HG03135 (cell line): ENCODE measurements at regions not wholly inside any gene's neighbourhood (a gene's known extent, or its start where the extent isn't known, plus 50 kb on each side); places are given as distances from the start of the nearest gene placed in this dataset.

ENCODE experiments used
- ATAC-seq: cut with Tn5 transposase; IDR thresholded peaks from one replicate; pipeline ENCODE4 v1.9.1; 2021; ENCODE audit warnings: mild to moderate bottlenecking, moderate library complexity; ENCODE audit not compliant: unreplicated experiment

DNA sequence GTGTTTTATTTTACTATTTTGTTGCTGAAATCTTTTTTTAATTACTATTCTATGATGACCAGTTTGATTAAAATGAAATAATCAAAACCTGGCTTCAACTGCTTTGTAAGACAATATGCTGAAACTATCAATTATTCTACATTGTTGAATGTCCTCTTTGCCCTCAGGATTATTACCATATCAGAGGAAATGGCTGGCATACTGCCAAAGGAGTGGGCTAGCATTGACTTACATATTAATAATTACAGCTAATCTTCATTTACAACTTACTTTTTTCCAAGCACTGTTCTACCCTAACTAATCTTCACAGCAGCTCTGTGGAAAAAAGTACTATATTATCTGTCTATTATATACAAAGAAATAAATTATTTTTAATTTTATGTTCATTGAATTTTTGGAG lies 560.5 kb downstream of the BCKDHB start:
- no peak for ATAC-seq

DNA sequence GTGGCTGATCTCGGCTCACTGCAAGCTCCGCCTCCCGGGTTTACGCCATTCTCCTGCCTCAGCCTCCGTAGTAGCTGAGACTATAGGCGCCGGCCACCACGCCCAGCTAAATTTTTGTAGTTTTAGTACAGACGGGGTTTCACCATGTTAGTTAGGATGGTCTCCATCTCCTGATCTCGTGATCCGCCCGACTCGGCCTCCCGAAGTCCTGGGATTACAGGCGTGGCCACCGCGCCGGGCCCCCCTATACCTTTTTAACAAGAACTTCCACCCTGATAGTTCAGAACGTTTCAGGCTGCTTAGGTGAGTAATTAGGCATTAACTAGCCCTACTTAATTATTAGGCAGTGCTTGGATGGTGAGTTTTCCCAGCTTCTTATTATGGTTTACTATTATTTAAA lies 552.5 kb downstream of the BCKDHB start:
- no peak for ATAC-seq

DNA sequence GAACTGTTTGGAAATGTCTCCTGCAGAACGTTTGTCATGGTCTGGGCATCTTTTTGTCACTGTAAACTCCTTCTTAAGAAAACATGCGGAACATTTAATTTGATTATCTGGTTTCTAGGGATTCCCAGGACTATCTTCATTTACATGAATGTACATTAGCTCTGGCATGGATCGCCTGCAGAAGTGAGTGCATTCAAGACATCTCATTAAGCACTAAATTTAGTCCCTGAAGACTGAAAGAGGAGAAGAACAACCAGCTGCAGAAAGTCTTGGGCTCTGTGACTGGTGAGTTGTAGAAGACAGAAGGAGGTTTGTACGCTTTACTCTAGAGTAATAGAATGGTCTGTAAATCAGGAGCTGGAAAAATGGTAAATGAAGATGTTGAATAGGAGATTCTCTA lies 540.7 kb downstream of the BCKDHB start:
- ATAC-seq, result no peak

DNA sequence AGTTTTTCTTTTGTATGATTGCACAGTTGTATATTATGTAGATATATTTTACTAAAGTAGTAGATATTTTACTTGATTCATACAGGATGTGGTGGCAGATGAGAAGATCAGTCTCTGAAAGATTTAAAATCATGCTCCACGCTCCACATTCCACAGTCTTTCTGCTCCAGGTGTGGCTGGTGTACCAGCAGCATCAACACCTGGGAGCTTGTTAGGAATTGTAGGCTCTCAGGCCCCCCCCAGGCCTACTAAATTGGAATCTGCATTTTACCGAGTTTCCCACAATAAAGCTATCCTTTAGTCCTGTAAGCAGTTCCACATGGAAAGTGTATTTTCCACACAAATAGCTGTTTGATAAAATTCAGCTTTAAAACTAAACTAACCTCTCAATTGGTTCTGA lies 537.4 kb downstream of the BCKDHB start:
- ATAC-seq, result no peak

DNA sequence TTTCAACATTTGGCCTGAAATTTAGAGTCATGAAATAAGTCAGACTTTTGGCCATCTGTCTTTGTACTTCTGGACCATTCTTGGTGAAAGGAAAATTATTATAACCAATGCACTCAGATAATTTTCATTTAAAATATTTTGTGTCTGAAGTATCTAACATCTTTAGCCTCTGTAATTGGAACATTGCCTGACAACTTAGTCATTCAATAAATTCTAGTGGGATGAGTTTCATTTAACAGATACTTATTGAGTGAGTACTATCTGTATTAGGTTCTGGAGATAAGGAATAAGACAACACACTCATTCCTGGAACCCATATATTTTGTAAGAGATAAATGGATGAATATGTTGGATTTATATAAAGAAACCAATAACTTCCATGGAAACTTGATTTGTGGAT lies 536.0 kb downstream of the BCKDHB start:
- ATAC-seq, result no peak

DNA sequence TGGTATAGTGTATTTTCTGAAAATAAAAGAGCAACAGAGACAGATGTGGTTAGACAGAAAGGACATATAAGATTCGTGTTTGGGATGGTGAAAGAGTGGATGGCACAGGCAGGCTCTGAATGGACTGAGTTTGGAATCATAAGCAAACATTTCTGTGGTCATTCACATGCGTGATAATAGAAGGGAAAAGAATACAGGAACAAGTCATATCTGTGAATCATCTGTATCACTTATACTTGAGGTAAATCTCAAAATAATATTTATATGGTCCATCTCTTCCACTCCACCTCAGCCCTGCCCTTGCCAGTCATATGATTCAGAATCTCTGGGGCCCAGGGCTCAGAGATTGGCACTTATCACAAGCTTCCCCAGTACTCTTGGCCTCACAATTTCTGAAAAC lies 535.1 kb downstream of the BCKDHB start:
- no peak for ATAC-seq

DNA sequence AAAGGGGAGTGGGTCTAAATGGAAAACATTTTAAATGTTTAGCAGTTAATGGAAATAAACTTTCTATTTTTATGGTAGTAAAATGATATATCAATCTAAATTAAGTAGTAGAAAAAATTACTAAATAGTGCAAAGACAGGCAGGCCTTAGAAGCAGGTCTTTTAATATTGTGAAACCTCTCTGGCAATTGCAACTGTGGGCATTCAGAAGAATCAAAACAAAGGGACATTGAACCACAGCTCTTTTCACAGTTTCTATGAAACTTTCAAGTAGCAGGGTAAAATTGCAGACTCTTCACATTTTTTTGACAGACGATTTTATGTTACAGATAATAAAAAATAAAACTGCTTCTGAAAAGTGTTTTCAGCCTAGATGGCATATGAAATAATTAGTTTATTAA lies 533.7 kb downstream of the BCKDHB start:
- no peak for ATAC-seq

DNA sequence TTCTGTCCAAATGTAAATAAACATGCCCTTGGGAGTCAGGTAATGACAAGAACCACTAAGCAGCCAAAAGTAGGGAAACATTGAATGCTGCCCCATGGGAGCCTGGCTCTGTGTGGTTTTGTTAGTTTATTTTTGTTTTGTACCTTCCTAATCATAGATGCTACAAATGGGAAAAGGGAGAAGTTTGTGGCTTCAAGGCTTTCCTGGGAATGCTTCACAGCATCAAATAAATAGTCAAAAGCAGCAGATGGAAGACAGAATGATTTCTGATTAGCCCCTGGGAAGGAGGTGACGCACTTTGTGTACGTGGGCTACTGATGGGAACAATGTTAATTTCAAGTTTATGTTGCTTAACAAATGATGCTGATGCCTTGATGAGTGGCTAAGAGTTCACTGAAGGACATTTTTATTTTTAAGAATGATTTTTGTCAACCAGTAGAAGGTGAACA lies 532.7 kb downstream of the BCKDHB start:
- ATAC-seq, result no peak

DNA sequence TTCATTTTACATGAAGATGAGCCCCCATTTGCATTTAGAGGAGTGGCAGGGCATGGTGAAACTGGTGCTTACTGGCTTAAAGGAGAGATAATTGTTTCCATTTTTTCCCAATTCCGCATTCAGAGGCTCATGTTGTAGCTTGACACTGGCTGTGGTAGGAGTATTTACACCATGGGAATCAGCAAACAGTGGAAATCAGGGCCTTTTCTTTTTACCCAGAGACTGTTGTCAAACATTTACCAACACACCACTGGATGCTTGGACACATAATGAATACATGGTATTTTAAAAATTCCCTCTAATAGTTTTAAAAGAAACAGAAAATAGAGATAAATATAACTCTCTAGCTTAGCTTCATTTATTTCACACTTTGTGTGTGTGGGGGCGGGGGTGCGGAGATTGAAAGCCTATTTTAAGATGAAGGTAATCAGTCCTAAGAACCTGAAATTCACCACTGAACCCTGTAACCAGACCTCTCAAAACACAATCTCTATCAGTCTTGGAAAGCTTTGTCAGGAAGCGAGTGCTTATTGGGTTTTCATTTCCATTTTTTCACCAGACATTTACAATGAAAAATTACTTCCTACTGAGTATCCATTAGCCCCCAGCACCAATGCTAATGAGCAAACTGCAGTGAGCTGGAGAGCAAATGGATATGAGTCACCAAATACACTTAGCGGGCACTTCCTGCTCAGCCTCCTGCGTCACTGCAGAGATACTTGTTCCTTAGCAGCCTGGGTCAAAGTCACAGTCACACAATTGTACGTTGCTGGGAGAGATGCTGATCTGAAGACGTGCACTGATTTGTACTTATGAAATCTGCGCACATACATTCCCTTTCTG lies 532.0 kb downstream of the BCKDHB start:
- peak; percentile 76 for ATAC-seq

DNA sequence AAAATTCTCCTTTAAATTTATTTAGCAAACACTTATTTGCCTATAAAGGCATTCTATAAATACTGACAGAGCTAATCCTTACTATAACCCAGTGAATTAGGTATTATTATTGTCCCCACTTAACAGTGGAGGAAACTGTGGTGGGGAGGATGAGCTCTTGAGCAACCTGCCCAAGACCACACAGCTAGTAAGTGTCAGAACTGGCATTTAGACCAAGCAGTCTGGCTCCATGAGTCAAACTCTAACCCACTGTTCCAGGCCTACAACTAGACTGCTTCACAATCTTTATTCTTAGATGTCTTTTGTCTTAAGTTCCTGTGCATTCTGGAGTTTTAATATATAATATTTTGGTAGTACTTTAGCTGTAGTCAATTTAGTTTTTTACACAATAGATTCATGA lies 530.8 kb downstream of the BCKDHB start:
- no peak for ATAC-seq

DNA sequence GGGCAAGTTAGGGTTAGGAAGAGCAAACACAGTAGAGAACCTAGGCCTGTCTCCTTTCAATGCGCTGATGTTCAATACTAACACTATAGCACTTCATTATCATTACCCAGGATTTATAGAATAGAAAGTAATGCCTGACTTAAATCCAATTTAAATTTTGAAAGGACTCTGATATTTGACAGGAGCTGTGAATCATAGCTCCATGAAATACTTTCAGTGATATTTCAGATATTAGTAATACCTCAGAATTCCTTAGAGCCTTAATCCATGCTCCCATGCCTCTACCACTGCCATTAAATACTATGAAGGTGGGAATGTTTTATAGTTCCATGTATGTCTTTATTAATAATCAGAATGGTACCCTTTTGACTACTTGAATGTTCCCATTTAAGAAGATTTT lies 530.2 kb downstream of the BCKDHB start:
- ATAC-seq, result no peak

DNA sequence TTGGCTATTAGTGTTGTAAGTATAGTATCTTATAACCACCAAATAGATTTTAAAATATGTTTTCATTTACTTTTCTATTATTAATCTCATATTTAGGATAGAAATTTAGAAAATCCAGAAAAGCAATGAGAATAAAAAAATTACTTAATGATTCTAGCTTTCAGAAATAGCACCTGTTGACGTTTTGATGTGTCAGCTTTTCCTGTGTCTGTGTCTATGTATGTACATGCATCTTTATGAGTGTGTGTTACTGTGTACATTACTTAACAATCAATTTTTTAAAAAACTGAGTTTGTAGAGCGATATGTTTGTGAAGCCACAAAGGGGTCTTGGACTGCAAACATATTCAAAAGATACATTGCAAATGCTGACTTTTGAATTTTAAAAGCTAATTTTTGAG lies 526.9 kb downstream of the BCKDHB start:
- ATAC-seq, result no peak

DNA sequence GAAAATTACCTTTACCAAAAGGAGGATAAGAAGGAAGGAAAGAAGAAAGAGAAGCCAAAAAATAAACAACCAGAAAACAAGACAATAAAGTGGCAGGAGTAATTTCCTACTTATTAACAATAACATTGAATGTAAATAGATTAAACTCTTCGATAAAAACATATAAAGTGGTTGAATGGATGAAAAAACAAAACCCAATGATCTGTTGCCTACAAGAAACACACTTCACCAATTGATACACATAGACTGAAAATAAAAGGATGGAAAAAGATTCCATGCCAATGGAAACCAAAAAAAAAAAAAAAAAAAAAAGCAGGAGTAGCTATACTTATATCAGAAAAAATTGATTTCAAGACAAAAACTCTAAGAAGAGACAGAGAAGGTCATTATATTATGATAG lies 518.9 kb downstream of the BCKDHB start:
- ATAC-seq, result no peak

DNA sequence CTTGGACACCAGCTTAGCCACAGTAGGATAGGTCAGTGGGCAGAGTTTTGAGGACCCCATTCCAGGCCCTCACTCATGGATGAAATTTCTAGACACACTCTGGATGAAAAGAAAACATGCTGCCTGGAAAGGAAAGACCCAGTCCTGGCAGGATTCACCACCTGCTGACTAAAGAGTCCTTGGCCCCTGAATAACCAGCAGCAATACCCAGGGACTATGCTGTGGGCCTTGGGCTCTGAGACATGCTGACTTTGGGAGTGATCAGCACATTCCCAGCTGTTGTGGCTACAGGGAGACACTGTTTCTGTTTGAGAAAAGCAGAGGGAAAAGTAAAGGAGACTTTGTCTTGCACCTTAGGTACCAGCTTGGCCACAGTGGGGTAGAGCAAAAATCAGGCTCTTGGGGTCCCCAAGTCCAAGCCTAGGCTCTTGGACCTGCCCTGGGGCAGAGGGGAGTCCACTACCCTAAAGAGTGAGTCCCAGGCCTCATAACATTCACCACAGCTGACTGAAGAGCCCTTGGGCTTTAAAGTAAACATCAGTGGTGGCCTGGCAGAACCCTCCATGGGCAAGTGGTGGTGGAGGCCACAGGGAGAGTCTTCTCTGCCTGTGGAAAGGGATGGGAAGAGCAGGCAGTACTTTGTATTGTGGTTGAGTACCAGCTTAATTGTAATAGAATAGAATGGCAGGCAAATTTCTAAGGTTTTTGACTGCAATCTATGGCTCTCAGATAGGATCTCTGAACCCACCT lies 516.8 kb downstream of the BCKDHB start:
- ATAC-seq, result no peak

DNA sequence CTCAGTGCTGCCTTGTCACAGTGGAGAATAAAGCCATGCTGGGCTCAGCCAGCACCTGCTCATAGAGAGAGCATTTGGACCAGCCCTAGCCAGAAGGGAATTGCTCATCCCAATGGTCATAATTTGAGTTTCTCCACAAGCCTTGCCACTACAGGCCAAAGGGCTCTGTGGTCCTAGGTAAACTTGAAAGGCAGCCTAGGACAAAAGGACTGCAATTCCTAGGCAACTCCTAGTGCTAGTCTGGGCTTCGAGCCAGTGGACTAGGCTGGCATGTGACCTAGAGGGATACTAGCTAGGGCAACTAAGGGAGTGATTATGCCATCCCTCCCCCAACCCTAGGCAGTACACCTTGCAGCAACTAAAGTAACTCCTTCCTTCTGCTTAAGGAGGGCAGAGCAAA lies 516.2 kb downstream of the BCKDHB start:
- ATAC-seq, result no peak

DNA sequence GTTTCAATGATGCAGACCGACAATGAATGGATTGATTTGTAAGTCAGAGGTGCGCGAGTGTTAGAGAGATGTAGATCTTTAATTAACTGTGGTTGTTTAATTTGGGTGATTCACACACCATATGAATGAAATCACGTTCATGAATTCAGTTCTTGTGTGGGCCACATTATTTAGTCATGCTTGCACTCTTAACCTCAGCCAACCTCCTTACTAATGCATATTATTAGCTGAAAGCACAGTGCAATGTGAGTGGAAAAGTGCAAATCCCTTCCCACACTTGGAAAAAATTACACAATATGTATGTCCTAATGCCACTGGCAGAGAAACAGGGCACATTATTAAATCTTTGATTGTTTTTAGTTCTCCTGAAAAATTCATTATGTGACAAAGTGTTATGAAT lies 512.5 kb downstream of the BCKDHB start:
- no peak for ATAC-seq

DNA sequence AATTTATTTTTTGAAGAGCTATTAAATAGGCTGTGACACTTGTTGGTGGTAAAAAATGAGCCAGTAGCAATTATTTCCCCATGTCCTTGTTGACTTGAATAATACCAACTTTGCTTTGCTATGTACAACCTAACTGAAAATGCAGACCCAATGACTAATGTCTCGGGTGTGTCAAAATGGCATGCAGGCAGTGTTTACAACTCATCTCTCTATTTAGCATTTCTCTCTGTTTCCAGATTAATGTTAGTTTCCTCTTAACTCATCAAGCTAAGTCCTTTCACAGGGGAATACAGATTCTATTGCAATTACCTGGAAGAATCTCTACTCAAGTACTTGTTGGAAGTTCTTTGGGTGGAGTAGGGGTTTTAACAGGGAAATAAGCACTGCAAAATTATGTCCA lies 504.4 kb downstream of the BCKDHB start:
- no peak for ATAC-seq

DNA sequence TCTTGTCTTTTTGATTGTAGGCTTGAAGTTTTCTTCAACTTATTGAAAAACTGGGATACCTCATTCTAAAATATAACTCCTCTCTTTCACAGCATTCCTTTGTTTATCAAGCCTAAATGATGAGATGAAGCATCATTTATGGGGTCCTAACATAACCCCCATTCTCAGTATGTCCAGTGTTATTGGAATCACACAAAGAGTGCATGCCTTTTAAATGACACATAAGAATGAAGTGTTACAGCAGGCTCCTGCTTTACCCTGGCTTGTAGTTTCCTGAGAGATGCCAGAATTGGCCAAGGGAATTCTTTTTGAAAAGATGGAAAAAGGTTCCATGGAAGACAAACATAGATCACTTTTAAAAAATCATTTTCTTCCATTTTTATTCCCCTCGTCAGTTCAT lies 502.4 kb downstream of the BCKDHB start:
- no peak for ATAC-seq

DNA sequence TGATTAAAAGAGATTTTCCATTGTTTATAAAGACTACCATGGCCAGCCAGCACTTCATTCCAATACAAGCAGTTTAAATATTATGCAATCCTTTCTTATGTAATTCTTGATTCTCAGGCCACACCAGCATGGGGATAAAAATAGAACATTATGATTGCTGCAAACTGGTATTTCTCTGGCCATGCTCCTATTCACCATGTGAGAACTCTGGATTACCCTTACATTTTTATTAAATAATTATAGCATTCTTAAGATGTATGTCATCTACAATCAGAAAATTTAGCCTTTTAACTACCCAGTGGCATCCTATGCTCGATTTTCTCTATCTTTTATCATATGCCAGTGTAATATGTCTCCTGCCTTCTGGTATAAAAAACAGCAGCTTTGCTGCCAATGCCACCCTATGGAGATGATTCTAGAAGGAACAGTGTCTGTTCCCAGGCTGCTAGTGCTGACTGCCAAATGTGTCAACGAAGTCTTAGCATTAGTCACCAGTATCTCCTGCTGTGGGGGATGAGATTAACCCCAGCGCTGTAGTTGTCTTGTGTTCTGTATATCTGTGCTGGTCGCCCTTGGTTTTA lies 501.4 kb downstream of the BCKDHB start:
- ATAC-seq, result no peak

DNA sequence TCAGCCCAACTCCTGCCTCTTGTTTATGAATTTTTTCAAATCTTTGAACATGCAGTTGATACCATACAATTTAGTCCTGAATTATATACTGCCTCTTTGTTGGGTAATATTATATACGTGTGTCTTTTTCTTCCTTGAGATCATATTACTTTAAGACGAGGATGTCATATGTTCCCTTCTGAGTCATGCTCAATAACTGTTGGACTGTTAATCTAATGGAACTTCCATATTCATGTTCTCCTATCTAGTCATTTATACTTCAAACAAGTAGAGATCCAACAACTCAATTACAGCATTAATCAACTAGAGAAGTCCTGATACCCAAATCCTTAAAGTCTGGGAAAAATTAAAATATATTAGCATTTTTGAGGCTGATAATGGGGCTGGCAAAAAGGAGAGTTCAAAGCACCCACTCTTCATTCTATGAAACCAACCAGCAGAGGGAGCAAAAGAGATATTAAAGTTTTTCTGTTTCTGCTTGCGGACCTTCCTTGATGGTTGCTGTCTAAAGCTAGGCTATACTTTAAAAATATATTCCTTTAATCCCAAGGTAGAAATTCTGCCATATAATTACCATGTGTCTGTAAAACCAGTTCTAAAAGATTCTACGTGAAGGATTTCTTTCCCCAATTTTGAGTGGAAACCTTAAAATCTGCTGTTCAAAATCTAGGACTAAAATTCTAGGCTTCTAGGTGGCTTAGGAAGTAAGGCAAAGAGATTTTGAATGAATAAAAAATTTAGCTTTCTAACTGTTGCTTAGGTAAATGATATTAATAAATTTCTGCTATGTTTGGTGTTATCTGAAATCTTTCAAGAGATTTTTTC lies 498.9 kb downstream of the BCKDHB start:
- ATAC-seq, result no peak

DNA sequence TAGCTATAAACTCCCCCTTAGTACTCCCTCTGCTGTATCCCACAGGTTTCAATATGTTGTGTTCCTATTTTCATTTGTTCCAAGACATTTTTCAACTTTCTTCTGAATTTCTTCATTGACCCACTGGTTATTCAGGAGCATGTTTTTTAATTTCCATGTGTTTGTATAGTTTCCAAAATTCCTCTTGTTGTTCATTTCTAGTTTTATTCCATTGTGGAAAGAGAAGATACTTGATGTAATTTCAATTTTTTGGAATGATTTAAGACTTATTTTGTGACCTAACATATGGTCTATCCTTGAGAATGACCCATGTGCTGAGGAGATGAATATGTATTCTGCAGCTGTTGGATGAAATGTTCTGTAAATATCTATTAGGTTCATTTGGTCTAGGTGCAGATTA lies 497.2 kb downstream of the BCKDHB start:
- no peak for ATAC-seq
